ENCODE measurements at regions not wholly inside any gene's neighbourhood (a gene's known extent, or its start where the extent isn't known, plus 50 kb on each side); places are given as distances from the start of the nearest gene placed in this dataset.

DNA sequence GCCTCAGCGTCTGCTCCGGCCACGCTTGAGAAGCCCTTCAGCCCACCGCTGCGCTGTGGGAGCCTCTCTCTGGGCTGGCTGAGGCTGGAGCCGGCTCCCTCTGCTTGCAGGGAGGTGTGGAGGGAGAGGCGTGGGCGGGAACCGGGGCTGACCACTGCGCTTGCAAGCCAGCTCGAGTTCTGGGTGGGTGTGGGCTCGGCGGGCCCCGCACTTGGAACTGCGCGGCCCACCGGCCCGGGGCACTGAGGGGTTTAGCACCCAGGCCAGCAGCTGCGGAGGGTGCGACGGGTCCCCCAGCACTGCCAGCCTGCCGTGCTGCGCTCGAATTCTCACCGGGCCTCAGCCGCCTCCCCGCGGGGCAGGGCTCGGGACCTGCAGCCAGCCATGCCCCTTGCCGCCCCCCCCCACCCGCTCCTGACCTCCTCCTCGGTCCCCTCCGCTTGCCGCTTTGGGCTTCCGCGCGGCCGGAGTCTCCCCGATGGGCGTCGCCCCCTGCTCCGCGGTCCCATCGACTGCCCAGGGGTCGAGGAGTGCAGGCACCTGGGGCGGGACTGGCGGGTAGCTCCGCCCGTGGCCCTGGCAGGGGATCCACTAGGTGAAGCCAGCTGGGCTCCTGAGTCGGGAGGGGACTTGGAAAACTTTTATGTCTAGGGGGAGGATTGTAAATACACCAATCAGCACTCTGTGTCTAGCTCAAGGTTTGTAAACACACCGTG lies 106.7 kb downstream of the RAP2B start:
- TF ChIP-seq, protein P1, sequence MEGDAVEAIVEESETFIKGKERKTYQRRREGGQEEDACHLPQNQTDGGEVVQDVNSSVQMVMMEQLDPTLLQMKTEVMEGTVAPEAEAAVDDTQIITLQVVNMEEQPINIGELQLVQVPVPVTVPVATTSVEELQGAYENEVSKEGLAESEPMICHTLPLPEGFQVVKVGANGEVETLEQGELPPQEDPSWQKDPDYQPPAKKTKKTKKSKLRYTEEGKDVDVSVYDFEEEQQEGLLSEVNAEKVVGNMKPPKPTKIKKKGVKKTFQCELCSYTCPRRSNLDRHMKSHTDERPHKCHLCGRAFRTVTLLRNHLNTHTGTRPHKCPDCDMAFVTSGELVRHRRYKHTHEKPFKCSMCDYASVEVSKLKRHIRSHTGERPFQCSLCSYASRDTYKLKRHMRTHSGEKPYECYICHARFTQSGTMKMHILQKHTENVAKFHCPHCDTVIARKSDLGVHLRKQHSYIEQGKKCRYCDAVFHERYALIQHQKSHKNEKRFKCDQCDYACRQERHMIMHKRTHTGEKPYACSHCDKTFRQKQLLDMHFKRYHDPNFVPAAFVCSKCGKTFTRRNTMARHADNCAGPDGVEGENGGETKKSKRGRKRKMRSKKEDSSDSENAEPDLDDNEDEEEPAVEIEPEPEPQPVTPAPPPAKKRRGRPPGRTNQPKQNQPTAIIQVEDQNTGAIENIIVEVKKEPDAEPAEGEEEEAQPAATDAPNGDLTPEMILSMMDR (IDR thresholded peaks at IDR 0.05): no peak
- TF ChIP-seq, protein P2, sequence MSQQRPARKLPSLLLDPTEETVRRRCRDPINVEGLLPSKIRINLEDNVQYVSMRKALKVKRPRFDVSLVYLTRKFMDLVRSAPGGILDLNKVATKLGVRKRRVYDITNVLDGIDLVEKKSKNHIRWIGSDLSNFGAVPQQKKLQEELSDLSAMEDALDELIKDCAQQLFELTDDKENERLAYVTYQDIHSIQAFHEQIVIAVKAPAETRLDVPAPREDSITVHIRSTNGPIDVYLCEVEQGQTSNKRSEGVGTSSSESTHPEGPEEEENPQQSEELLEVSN (IDR thresholded peaks at IDR 0.05; ENCODE audit: borderline replicate concordance, low read depth): no peak
- TF ChIP-seq HOXA7 (CRISPR knock-in tag; IDR thresholded peaks at IDR 0.05): no peak
- TF ChIP-seq KDM5A (IDR thresholded peaks at IDR 0.05): no peak
- no peak for TF ChIP-seq SREBF2 (IDR thresholded peaks at IDR 0.05)
- no peak for TF ChIP-seq NR3C1 (IDR thresholded peaks at IDR 0.05)
- TF ChIP-seq EP300 (IDR thresholded peaks at IDR 0.05): no peak
- TF ChIP-seq FOXS1 (CRISPR knock-in tag; IDR thresholded peaks at IDR 0.05): no peak
- TF ChIP-seq ZSCAN20 (CRISPR knock-in tag; IDR thresholded peaks at IDR 0.05): no peak
- TF ChIP-seq TFCP2L1 (CRISPR knock-in tag; IDR thresholded peaks at IDR 0.05): no peak
- no peak for TF ChIP-seq HEYL (CRISPR knock-in tag; IDR thresholded peaks at IDR 0.05)
- no peak for TF ChIP-seq MAZ (IDR thresholded peaks at IDR 0.05; ENCODE audit: borderline replicate concordance, low read depth, low read length)
- H3K27ac ChIP-seq: no peak overlapping the region
- WGBS (ENCODE audit: missing lambda C conversion rate): 85% methylated on average over 27 of the region's 51 CpGs
- DNase-seq (ENCODE audit: low read depth in 1 of 2, low spot score in 1 of 2): no peak
- POLR2A ChIA-PET: no interaction called here
- H3K9me3 ChIP-seq: no peaks in the 10 kb centered on the region
- H3K4me1 ChIP-seq: peaks cover under 1% of the 10 kb centered on the region; the same call in 1 of the 3 replicates
- no peak for FAIRE-seq
- CTCF ChIA-PET: interaction anchor here (0.8 kb wide), 1 partner anchor 13 kb away, joined by 4 read pairs; no protein-coding TSS in a partner anchor
- no peak overlapping the region for H3K4me3 ChIP-seq
- no peak overlapping the region for H3K4me2 ChIP-seq
- ATAC-seq: no peak

- FAIRE-seq (no peak), DNase-seq (ENCODE audit: low read depth in 1 of 2, low spot score in 1 of 2) (no peak), ATAC-seq (no peak)
- CTCF ChIA-PET: interaction anchor here (1.2 kb wide), 1 partner anchor 11 kb away, joined by 3 read pairs; no protein-coding TSS in a partner anchor
- Histone ChIP-seq H3K4me1 (peaks cover 9% of the 10 kb centered on the region; the same call in 1 of the 3 replicates), H3K9me3 (no peaks in the 10 kb centered on the region), H3K4me3 (no peak overlapping the region), H3K27ac (no peak overlapping the region), H3K4me2 (no peak overlapping the region)
- TF ChIP-seq, protein P3, sequence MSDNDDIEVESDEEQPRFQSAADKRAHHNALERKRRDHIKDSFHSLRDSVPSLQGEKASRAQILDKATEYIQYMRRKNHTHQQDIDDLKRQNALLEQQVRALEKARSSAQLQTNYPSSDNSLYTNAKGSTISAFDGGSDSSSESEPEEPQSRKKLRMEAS (IDR thresholded peaks at IDR 0.05): no peak
- TF ChIP-seq GATA3 (IDR thresholded peaks at IDR 0.05; ENCODE audit: borderline replicate concordance): no peak
- no peak for TF ChIP-seq SREBF2 (IDR thresholded peaks at IDR 0.05)
- no peak for TF ChIP-seq HEYL (CRISPR knock-in tag; IDR thresholded peaks at IDR 0.05)
- no peak for TF ChIP-seq JUN (IDR thresholded peaks at IDR 0.05)
- TF ChIP-seq CEBPB (IDR thresholded peaks at IDR 0.05): no peak
- TF ChIP-seq PBX3 (IDR thresholded peaks at IDR 0.05): no peak
- TF ChIP-seq CBX8 (IDR thresholded peaks at IDR 0.05): no peak
- TF ChIP-seq ZSCAN20 (CRISPR knock-in tag; IDR thresholded peaks at IDR 0.05): no peak
- no peak for TF ChIP-seq ZNF302 (CRISPR knock-in tag; IDR thresholded peaks at IDR 0.05)
- no peak for TF ChIP-seq FOXS1 (CRISPR knock-in tag; IDR thresholded peaks at IDR 0.05)
- TF ChIP-seq ZFP36 (IDR thresholded peaks at IDR 0.05; ENCODE audit: borderline replicate concordance, partially characterized antibody): no peak
- 64% methylated on average over 4 of the region's 4 CpGs for WGBS (ENCODE audit: missing lambda C conversion rate)
- POLR2A ChIA-PET: no interaction called here
Measured at GRCh38 chr3:153269730-153270129, 107.7 kb downstream of the RAP2B start.

DNA sequence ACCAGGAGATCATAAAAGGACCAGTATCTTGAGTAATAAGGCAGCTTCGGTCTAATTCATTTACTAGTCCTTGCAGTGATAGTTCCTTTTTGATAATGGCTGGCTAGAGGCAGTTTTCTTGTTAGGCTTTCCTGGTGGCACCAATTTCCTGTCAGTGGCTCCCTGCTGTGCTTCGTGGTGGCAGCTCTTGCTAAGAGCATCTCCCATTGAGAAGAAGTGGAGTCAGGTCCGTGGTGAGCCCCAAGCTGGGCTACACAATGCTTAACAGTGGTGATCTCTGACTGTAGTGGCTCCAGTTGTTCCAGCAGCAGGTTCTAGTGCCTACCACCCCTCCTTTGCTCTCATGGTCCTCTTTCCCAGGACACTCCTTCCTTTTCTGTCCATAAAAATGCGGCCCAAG lies 111.2 kb downstream of the RAP2B start:
- FAIRE-seq (no peak), ATAC-seq (no peak), DNase-seq (ENCODE audit: low read depth in 1 of 2, low spot score in 1 of 2) (no peak)
- H3K4me1 ChIP-seq: peaks cover 9% of the 10 kb centered on the region; the same call in 1 of the 3 replicates
- peak overlapping the region in 1 of 2 experiments; percentile 34; a peak in 1 of 6 replicates for H3K27ac ChIP-seq
- POLR2A ChIA-PET: interaction anchor here (1.5 kb wide), 1 partner anchor 112 kb away, joined by 6 read pairs; the partner anchor contains the start of gene RAP2B
- H3K4me2 ChIP-seq: no peak overlapping the region
- no peak overlapping the region for H3K4me3 ChIP-seq
- H3K9me3 ChIP-seq: no peaks in the 10 kb centered on the region
- 53% methylated on average over 4 of the region's 4 CpGs for WGBS (ENCODE audit: missing lambda C conversion rate)
- CTCF ChIA-PET: interaction anchor here (0.7 to 1.0 kb wide), 2 partner anchors 14 to 110 kb away, joined by 3 read pairs; no protein-coding TSS in a partner anchor
- TF ChIP-seq MAZ (IDR thresholded peaks at IDR 0.05; ENCODE audit: borderline replicate concordance, low read depth, low read length) (no peak), CHD4 (IDR thresholded peaks at IDR 0.05; ENCODE audit: borderline replicate concordance) (no peak), FOSB (CRISPR knock-in tag; IDR thresholded peaks at IDR 0.05) (no peak), PBX3 (IDR thresholded peaks at IDR 0.05) (no peak), BCL3 (IDR thresholded peaks at IDR 0.05) (no peak), TP53 (CRISPR knock-in tag; IDR thresholded peaks at IDR 0.05) (no peak), JUN (IDR thresholded peaks at IDR 0.05) (no peak), RNF2 (IDR thresholded peaks at IDR 0.05; ENCODE audit: borderline replicate concordance, low read depth) (no peak), CBX2 (IDR thresholded peaks at IDR 0.05; ENCODE audit: borderline replicate concordance, low read depth) (no peak), HDAC2 (IDR thresholded peaks at IDR 0.05) (no peak), TFCP2L1 (CRISPR knock-in tag; IDR thresholded peaks at IDR 0.05) (no peak), JUNB (IDR thresholded peaks at IDR 0.05) (no peak), KDM5A (IDR thresholded peaks at IDR 0.05) (no peak), EP300 (IDR thresholded peaks at IDR 0.05) (no peak)

All from A549 (cell line).